ENCODE measurements at regions not wholly inside any gene's neighbourhood (a gene's known extent, or its start where the extent isn't known, plus 50 kb on each side); places are given as distances from the start of the nearest gene placed in this dataset.

DNA sequence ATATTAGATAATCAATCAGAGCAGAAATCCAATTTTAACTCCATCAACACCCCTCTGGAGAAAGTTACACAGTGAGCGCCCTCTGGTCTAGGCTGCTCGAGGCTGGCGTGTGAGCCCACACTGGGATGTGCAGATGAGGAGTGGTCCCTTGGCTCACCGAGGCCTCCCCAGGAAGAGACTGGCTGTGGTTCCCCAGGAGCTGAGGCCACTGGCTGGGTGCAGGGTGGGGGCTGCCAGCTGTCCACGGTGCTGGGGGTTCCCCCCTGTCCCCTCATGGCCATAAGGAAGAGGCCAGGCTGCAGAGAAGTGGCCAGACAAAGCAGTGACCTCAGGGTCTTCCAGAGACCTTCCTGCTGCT lies 750.7 kb downstream of the BRD1 start:
- TF ChIP-seq, protein P1, sequence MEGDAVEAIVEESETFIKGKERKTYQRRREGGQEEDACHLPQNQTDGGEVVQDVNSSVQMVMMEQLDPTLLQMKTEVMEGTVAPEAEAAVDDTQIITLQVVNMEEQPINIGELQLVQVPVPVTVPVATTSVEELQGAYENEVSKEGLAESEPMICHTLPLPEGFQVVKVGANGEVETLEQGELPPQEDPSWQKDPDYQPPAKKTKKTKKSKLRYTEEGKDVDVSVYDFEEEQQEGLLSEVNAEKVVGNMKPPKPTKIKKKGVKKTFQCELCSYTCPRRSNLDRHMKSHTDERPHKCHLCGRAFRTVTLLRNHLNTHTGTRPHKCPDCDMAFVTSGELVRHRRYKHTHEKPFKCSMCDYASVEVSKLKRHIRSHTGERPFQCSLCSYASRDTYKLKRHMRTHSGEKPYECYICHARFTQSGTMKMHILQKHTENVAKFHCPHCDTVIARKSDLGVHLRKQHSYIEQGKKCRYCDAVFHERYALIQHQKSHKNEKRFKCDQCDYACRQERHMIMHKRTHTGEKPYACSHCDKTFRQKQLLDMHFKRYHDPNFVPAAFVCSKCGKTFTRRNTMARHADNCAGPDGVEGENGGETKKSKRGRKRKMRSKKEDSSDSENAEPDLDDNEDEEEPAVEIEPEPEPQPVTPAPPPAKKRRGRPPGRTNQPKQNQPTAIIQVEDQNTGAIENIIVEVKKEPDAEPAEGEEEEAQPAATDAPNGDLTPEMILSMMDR (IDR thresholded peaks at IDR 0.05; ENCODE audit: low read depth, low read length, missing control alignments), result no peak
- no peak for DNase-seq (ENCODE audit: extremely low read depth, low read depth)
- H3K4me3 ChIP-seq (replicated peaks; ENCODE audit: low read depth, low read length), result no peak overlapping the region

DNA sequence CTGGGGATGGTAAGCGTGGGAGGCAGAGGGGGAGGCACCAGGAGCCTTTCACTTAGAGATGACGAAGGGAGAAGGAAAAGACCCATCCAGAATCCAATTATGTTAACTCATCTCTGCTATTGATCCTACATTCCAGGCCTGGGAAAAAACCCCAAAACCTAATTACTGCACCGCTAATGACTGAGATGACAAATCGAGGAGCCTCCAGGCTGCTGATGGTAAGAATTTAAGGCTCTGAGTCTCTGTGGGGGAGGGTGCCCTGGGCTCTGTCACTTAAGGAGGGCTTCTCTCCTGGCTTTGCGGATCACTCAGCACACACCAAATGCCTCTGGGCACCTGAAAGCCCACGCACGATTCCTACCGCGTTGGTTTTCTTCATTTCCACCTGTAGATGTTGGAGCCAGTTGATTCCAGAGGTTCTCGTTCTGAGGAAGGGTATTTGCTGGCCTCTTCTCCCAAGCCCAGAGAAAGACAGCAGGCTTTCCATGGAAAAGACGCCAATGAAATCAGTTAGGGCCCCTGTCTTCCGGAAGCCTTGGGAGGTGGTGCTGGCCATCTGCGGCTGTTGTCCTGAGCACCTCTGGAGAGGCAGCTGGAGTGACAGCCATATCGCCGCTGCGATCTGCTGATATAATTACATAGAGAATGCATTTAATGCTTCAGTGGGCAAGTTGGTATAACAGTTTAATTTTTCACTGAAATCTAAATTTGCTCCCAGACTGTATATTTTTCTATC lies 751.2 kb downstream of the BRD1 start:
- TF ChIP-seq, protein P1 (IDR thresholded peaks at IDR 0.05; ENCODE audit: low read depth, low read length, missing control alignments), result no peak
- DNase-seq (ENCODE audit: extremely low read depth, low read depth), result no peak
- no peak overlapping the region for H3K4me3 ChIP-seq (replicated peaks; ENCODE audit: low read depth, low read length)

GRCh38 chr22:49075150-49075549 lies 752.5 kb downstream of the BRD1 start:
- no peak overlapping the region for H3K4me3 ChIP-seq (replicated peaks; ENCODE audit: low read depth, low read length)
- TF ChIP-seq, protein P1 (IDR thresholded peaks at IDR 0.05; ENCODE audit: low read depth, low read length, missing control alignments), result no peak
- no peak for DNase-seq (ENCODE audit: extremely low read depth, low read depth)

DNA sequence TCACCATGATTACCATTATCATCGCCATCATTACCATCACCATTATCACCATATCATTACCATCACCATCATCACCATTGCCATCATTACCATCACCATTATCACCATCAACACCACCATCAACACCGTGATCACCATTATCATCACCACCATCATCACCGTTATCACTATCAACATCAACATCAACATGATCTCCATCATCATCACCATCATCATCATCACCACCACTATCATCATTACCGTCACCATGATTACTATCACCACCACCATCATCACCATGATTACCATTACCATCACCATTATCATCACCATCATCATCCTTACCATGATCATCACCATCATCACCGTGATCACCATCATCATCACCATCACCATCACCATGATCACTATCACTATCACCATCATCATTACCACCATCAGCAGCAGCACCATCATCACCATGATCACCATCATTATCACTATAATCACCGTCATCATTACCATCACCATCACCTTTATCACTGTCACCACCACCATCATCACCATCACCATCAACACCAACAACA lies 753.7 kb downstream of the BRD1 start:
- TF ChIP-seq, protein P1 (IDR thresholded peaks at IDR 0.05; ENCODE audit: low read depth, low read length, missing control alignments), result no peak

DNA sequence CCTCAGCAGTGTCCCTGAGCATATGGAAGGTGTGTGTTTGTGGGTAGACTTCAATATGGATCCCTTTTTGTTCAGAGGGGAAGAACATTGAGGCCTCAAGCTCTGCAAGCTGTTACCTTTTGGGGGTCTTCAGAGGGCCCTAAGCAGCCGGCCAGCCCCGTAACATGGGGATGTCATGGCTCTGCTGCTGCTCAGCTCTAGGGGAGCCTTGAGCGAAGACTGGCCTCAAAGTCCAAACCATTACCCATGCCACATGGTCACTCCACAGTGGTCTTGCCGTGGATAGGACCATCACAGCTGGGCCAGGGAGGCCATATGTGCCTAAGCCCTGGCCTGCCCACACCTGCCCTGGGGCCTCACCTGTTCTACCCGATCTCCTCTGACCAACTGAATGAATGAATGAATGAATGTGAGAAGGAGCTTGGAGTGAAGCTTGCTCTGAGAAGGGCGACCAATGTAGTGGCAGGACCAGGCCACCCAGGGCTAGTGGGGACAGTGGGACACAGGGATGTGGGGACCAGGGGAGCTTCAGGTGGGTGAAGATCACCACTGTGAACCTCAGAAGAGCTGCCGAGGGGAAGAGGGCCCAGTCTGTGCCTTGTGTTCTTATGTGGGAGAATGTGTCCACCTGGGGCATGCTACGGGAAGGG lies 754.6 kb downstream of the BRD1 start:
- DNase-seq (ENCODE audit: extremely low read depth, low read depth), result no peak
- TF ChIP-seq, protein P1 (IDR thresholded peaks at IDR 0.05; ENCODE audit: low read depth, low read length, missing control alignments), result no peak
- H3K4me3 ChIP-seq (replicated peaks; ENCODE audit: low read depth, low read length), result no peak overlapping the region

More for the DNA sequence above, 753.7 kb downstream of the BRD1 start:
- H3K4me3 ChIP-seq (replicated peaks; ENCODE audit: low read depth, low read length), result no peak overlapping the region
- no peak for DNase-seq (ENCODE audit: extremely low read depth, low read depth)

GRCh38 chr22:49070501-49070900 lies 757.2 kb downstream of the BRD1 start:
- no peak overlapping the region for H3K4me3 ChIP-seq (replicated peaks; ENCODE audit: low read depth, low read length)
- TF ChIP-seq, protein P1 (IDR thresholded peaks at IDR 0.05; ENCODE audit: low read depth, low read length, missing control alignments), result no peak
- DNase-seq (ENCODE audit: extremely low read depth, low read depth), result no peak
